ENCODE measurements at regions not wholly inside any gene's neighbourhood (a gene's known extent, or its start where the extent isn't known, plus 50 kb on each side); places are given as distances from the start of the nearest gene placed in this dataset.
"Not testable (repeated sequence)": the region's sequence is repeated elsewhere in the genome, so short reads cannot be mapped to it uniquely, and the experiment has no call there.

DNA sequence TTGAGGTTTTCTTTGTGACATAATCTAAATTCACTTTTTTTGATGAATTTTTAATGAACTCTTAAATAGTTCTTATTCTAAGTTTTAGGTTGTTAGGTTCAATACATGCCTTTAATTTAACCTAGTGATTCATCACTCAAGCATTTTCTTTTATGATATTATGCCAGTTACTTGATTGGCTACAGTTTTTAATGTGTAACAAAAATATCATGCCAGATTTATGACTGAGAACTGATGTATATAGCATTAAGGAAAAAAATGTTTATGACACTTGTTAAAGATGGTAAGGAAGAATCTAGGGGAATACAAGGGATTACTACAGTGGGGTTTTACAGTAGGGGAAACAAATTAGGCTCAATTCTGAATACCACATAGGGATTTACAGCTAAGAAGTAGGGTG lies 103.1 kb downstream of the VGLL3 start:
- TF ChIP-seq CTCF (IDR thresholded peaks at IDR 0.05; ENCODE audit: insufficient read depth, low read depth, low read length, missing control alignments): no peak
- DNase-seq (ENCODE audit: low read depth): no peak
- no peak overlapping the region for H3K4me3 ChIP-seq (ENCODE audit: low read length)

- no peak overlapping the region for H3K4me3 ChIP-seq (ENCODE audit: low read length)
- no peak for TF ChIP-seq CTCF (IDR thresholded peaks at IDR 0.05; ENCODE audit: insufficient read depth, low read depth, low read length, missing control alignments)
- no peak for DNase-seq (ENCODE audit: low read depth)
Measured at GRCh38 chr3:86880066-86880465, 110.9 kb downstream of the VGLL3 start.

GRCh38 chr3:86876504-86877181 lies 114.3 kb downstream of the VGLL3 start:
- not testable (repeated sequence) for H3K4me3 ChIP-seq (ENCODE audit: low read length)
- peak; percentile 25 for DNase-seq (ENCODE audit: low read depth)

GRCh38 chr3:86874790-86875189 lies 116.2 kb downstream of the VGLL3 start:
- H3K4me3 ChIP-seq (ENCODE audit: low read length); DNase-seq (ENCODE audit: low read depth): not testable (repeated sequence)

DNA sequence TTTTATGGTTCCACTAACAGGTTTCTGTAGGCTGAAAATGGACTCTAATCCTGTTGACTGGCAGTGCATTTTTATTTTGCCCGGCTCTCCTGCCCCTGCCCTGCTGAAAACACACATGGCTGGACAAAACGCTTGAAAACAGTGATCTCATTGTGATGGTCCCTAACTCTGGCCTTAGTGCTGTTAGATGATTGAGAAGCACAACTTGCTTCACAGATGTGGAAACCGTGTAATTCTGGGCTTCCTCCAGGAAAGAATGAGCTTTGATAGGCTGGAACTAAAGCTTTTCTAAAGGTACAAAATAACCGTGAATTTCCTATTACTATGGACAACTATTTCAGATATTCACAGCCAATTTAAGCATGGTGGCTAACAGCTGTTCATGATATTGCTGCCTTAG lies 121.4 kb downstream of the VGLL3 start:
- no peak overlapping the region for H3K4me3 ChIP-seq (ENCODE audit: low read length)
- DNase-seq (ENCODE audit: low read depth): no peak
- no peak for TF ChIP-seq CTCF (IDR thresholded peaks at IDR 0.05; ENCODE audit: insufficient read depth, low read depth, low read length, missing control alignments)

DNA sequence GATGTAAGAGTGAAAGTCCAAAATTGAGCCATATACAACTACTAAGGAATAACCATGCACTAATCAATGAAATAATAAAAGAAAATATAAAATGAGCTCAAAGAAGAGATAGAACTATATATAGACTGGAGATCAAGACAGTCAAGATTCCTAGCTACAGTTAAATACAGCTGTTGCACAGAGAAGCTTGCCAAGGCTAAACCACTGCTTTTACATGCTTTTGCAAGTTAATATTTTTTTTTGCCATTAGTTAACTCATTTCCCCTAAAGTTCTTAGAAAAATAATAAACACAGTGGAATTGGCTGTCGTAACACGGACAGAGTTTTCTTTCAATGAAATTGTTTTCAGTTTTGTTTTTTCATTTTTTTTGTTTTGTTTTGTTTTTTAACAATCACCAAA lies 123.0 kb downstream of the VGLL3 start:
- no peak overlapping the region for H3K4me3 ChIP-seq (ENCODE audit: low read length)
- no peak for TF ChIP-seq CTCF (IDR thresholded peaks at IDR 0.05; ENCODE audit: insufficient read depth, low read depth, low read length, missing control alignments)
- no peak for DNase-seq (ENCODE audit: low read depth)

DNA sequence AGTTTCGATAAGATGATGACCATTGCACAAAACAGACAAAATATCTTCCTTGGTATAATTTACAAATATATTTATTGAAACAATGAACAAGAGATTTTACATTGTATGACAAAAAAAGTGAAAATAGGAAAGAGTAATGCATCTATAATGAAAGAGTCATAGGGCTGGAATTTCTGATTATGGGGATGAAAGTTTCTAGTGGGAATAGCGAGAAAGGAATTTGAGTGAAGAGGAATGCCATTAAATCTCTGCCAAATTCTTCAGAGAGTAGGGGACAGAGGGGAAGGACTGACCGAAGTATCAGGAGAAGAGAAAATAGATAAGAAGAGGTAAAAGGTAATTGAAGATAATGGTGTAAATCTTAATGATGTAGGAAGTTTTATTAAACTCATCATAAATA lies 125.4 kb downstream of the VGLL3 start:
- DNase-seq (ENCODE audit: low read depth): no peak
- no peak overlapping the region for H3K4me3 ChIP-seq (ENCODE audit: low read length)
- TF ChIP-seq CTCF (IDR thresholded peaks at IDR 0.05; ENCODE audit: insufficient read depth, low read depth, low read length, missing control alignments): no peak

- H3K4me3 ChIP-seq (ENCODE audit: low read length): no peak overlapping the region
- TF ChIP-seq CTCF (IDR thresholded peaks at IDR 0.05; ENCODE audit: insufficient read depth, low read depth, low read length, missing control alignments): no peak
- DNase-seq (ENCODE audit: low read depth): no peak
Measured at GRCh38 chr3:86856711-86857110, 134.2 kb downstream of the VGLL3 start.
